H9 (cell line): ENCODE measurements at regions not wholly inside any gene's neighbourhood (a gene's known extent, or its start where the extent isn't known, plus 50 kb on each side); places are given as distances from the start of the nearest gene placed in this dataset.
"Not testable (repeated sequence)": the region's sequence is repeated elsewhere in the genome, so short reads cannot be mapped to it uniquely, and the experiment has no call there.

ENCODE experiments used
- DNase-seq: peaks from one replicate; pipeline ENCODE4 v3.0.0-alpha.2; 2017
- H2AFZ ChIP-seq: one replicate; pipeline ENCODE4 v1.6.1; 2013; ENCODE audit warnings: mild to moderate bottlenecking, low read length, control low read depth, moderate library complexity
- H2AK5ac ChIP-seq: 2 replicates; pipeline ENCODE4 v1.6.1; 2013; ENCODE audit warnings: low read length, control low read depth, mixed read lengths; ENCODE audit not compliant: insufficient read length
- H2BK120ac ChIP-seq: one replicate; pipeline ENCODE4 v1.6.1; 2013; ENCODE audit warnings: low read depth, mild to moderate bottlenecking, low read length, control low read depth, inconsistent platforms; ENCODE audit not compliant: poor library complexity, severe bottlenecking
- H2BK12ac ChIP-seq: 2 replicates; pipeline ENCODE4 v1.6.1; 2013; ENCODE audit warnings: low read length, control low read depth, mixed read lengths, low read depth; ENCODE audit not compliant: insufficient read length
- H2BK15ac ChIP-seq: 2 replicates; pipeline ENCODE4 v1.6.1; 2013; ENCODE audit warnings: low read depth, low read length, control low read depth
- H2BK20ac ChIP-seq: one replicate; pipeline ENCODE4 v1.6.1; 2013; ENCODE audit warnings: low read depth, mild to moderate bottlenecking, low read length, control low read depth, inconsistent platforms; ENCODE audit not compliant: poor library complexity, severe bottlenecking
- H2BK5ac ChIP-seq: 2 replicates; pipeline ENCODE4 v1.6.1; 2013; ENCODE audit warnings: low read length, control low read depth, mixed read lengths; ENCODE audit not compliant: insufficient read length
- H3K14ac ChIP-seq: 2 replicates; pipeline ENCODE4 v1.6.1; 2013; ENCODE audit warnings: low read length, control low read depth; ENCODE audit not compliant: insufficient read depth
- H3K18ac ChIP-seq: 2 replicates; pipeline ENCODE4 v1.6.1; 2013; ENCODE audit warnings: low read depth, mild to moderate bottlenecking, mixed read lengths, low read length, control low read depth; ENCODE audit not compliant: insufficient read length
- H3K23ac ChIP-seq: 2 replicates; pipeline ENCODE4 v1.6.1; 2013; ENCODE audit warnings: low read length, control low read depth, mixed read lengths, low read depth; ENCODE audit not compliant: insufficient read length
- H3K23me2 ChIP-seq: 2 replicates; pipeline ENCODE4 v1.6.1; 2013; ENCODE audit warnings: low read depth, mild to moderate bottlenecking, mixed read lengths, low read length, control low read depth; ENCODE audit not compliant: insufficient read length, poor library complexity, severe bottlenecking
- H3K27ac ChIP-seq: 2 replicates; pipeline ENCODE4 v1.5.1; 2013; ENCODE audit warnings: low read length, control low read depth, mixed read lengths, low read depth; ENCODE audit not compliant: insufficient read length
- H3K27me3 ChIP-seq: 2 replicates; pipeline ENCODE4 v1.6.1; 2013; ENCODE audit warnings: low read length, control low read depth, inconsistent platforms; ENCODE audit not compliant: insufficient read depth
- H3K4ac ChIP-seq: 2 replicates; pipeline ENCODE4 v1.6.1; 2013; ENCODE audit warnings: low read depth, mild to moderate bottlenecking, control low read depth, inconsistent platforms, low read length, moderate library complexity
- H3K4me1 ChIP-seq: 2 replicates; pipeline ENCODE4 v1.6.1; 2013; ENCODE audit warnings: low read length, control low read depth, inconsistent platforms; ENCODE audit not compliant: insufficient read depth
- H3K4me2 ChIP-seq: 2 replicates; pipeline ENCODE4 v1.6.1; 2013; ENCODE audit warnings: low read length, control low read depth, mixed read lengths; ENCODE audit not compliant: insufficient read length, insufficient read depth
- H3K56ac ChIP-seq: 2 replicates; pipeline ENCODE4 v1.6.1; 2013; ENCODE audit warnings: low read depth, mild to moderate bottlenecking, mixed read lengths, low read length, control low read depth; ENCODE audit not compliant: insufficient read length
- H3K79me1 ChIP-seq: 2 replicates; pipeline ENCODE4 v1.6.1; 2013; ENCODE audit warnings: low read depth, mild to moderate bottlenecking, moderate library complexity, low read length, control low read depth, inconsistent platforms; ENCODE audit not compliant: insufficient read depth, poor library complexity, severe bottlenecking
- H3K79me2 ChIP-seq: 2 replicates; pipeline ENCODE4 v1.6.1; 2013; ENCODE audit warnings: low read length, control low read depth, inconsistent platforms; ENCODE audit not compliant: insufficient read depth
- H3K9ac ChIP-seq: 2 replicates; pipeline ENCODE4 v1.6.1; 2013; ENCODE audit warnings: low read length, control low read depth, mixed read lengths; ENCODE audit not compliant: insufficient read length; ENCODE audit errors: extremely low read depth
- H3K9me3 ChIP-seq: one replicate; pipeline ENCODE4 v1.6.1; 2013; ENCODE audit warnings: low read depth, low read length, inconsistent platforms; ENCODE audit not compliant: control insufficient read depth
- H3T11ph ChIP-seq: one replicate; pipeline ENCODE4 v1.6.1; 2013; ENCODE audit warnings: mild to moderate bottlenecking, low read length, control low read depth, inconsistent platforms
- H4K20me1 ChIP-seq: one replicate; pipeline ENCODE4 v1.6.1; 2013; ENCODE audit not compliant: control insufficient read depth, insufficient read length, insufficient read depth
- H4K5ac ChIP-seq: 2 replicates; pipeline ENCODE4 v1.6.1; 2013; ENCODE audit warnings: low read depth, mild to moderate bottlenecking, mixed read lengths, low read length, control low read depth; ENCODE audit not compliant: insufficient read length
- H4K8ac ChIP-seq: replicated peaks from 2 replicates; pipeline ENCODE4 v1.6.1; 2013; ENCODE audit warnings: low read length, control low read depth, mixed read lengths, low read depth; ENCODE audit not compliant: insufficient read length
- H4K91ac ChIP-seq: 2 replicates; pipeline ENCODE4 v1.6.1; 2013; ENCODE audit warnings: low read depth, mild to moderate bottlenecking, moderate library complexity, mixed read lengths, low read length, control low read depth; ENCODE audit not compliant: insufficient read length
- H3K27ac Mint-ChIP-seq, 3 experiments: 2 replicates in 2 of 3; 3 replicates in 1 of 3; pipeline ENCODE4 v1.8.0; 2020 to 2021; ENCODE audit warnings: mixed read lengths in 3 of 3, mild to moderate bottlenecking in 1 of 3, moderate library complexity in 1 of 3
- H3K27me3 Mint-ChIP-seq: 2 replicates; pipeline ENCODE4 v1.8.0; 2021; ENCODE audit warnings: low read depth, mild to moderate bottlenecking, moderate library complexity, mixed read lengths
- H3K36me3 Mint-ChIP-seq, 3 experiments: 2 replicates in 2 of 3; 3 replicates in 1 of 3; pipeline ENCODE4 v1.8.0; 2020 to 2021; ENCODE audit warnings: low read depth in 3 of 3, mixed read lengths in 3 of 3; ENCODE audit not compliant: insufficient read depth in 1 of 3
- H3K4me1 Mint-ChIP-seq, 2 experiments: 2 replicates each; pipeline ENCODE4 v1.8.0; 2020; ENCODE audit warnings: mixed read lengths in 2 of 2
- H3K4me3 Mint-ChIP-seq, 2 experiments: 2 replicates in 1 of 2; 3 replicates in 1 of 2; pipeline ENCODE4 v1.8.0; 2020 to 2021; ENCODE audit warnings: mild to moderate bottlenecking in 2 of 2, mixed read lengths in 2 of 2, moderate library complexity in 1 of 2
- H3K9me3 Mint-ChIP-seq, 2 experiments: 2 replicates in 1 of 2; 3 replicates in 1 of 2; pipeline ENCODE4 v1.8.0; 2020; ENCODE audit warnings: mild to moderate bottlenecking in 2 of 2, mixed read lengths in 2 of 2, moderate library complexity in 1 of 2
- WGBS: extraction: QIAGEN DNeasy Blood & Tissue Kit; methylation state at CpG from one replicate; pipeline ENCODE4 v1.1.7; 2013; ENCODE audit warnings: missing lambda C conversion rate, low lambda C conversion rate, mixed read lengths; ENCODE audit not compliant: insufficient read length; ENCODE audit errors: extremely low coverage; 5-methylcytosine and 5-hydroxymethylcytosine counted together

DNA sequence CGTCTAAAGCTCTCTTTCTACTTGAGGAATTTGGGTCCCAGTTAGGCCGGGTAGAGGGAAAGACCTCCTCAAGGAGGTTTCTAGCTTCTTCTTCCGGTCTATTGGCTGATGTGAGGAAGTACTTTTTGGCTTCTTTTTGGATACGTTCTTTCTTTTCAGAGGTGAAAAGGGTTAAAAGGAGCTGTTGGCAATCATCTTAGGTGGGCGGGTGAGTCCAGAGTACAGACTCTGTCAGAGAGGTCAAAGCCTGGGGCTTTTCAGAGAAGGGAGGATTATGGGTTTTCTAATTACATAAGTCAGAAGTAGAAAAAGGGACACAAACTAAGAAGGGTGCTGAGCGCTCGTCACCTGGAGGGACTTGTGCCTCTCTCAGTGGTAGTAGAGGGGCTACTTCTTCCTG lies 117.7 kb downstream of the UNC93B1 start:
- H3K4me1 Mint-ChIP-seq = peaks cover 44 to 45% of the 10 kb centered on the region in 2 experiments
- not testable (repeated sequence) for H2BK15ac ChIP-seq, H3K56ac ChIP-seq, H3T11ph ChIP-seq, H2AK5ac ChIP-seq, H3K14ac ChIP-seq, H4K91ac ChIP-seq, H3K27ac ChIP-seq, H3K79me1 ChIP-seq, H3K79me2 ChIP-seq, H3K27me3 Mint-ChIP-seq, H2BK120ac ChIP-seq, H4K8ac ChIP-seq, H4K20me1 ChIP-seq, H2AFZ ChIP-seq, H3K18ac ChIP-seq, H3K4ac ChIP-seq, H3K9ac ChIP-seq, H3K4me1 ChIP-seq, H3K4me3 Mint-ChIP-seq, H4K5ac ChIP-seq, H2BK20ac ChIP-seq, H3K23ac ChIP-seq, H3K9me3 Mint-ChIP-seq, H2BK5ac ChIP-seq, DNase-seq, H3K27me3 ChIP-seq, H3K4me2 ChIP-seq, H3K9me3 ChIP-seq, H3K36me3 Mint-ChIP-seq, H3K23me2 ChIP-seq, H2BK12ac ChIP-seq
- no CpG with 5 or more reads among the region's 7 CpGs for WGBS
- peak overlapping the region in 1 of 3 experiments; percentile 27; a peak in 3 of 7 replicates for H3K27ac Mint-ChIP-seq

DNA sequence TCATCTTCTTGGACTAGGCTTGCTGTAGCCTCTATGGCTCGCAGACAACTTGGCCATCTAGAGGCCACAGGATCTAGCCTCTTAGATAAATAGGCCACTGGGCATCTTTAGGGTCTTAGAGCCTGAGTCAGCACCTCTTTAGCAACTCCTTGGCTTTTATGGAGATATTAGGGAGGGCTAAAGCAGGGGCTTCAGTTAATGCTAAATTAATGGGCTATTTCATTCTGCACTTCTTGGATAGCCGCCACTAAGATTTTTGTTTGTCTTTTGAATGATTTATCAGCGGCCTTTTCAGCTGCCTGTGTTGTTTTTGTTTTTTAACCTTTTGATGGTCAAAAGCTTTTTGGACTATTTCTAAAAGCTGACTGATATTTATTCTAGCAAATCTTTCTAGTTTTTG lies 118.3 kb downstream of the UNC93B1 start:
- not testable (repeated sequence) for H3K14ac ChIP-seq, H2AFZ ChIP-seq
- H3K4me1 Mint-ChIP-seq = peaks cover 44 to 45% of the 10 kb centered on the region in 2 experiments

More for the DNA sequence above, 118.3 kb downstream of the UNC93B1 start:
- H3K27me3 ChIP-seq, H3K9me3 Mint-ChIP-seq, H2BK120ac ChIP-seq, H2AK5ac ChIP-seq, H3K79me1 ChIP-seq, H2BK20ac ChIP-seq, H3K4me3 Mint-ChIP-seq, H3K27ac ChIP-seq, DNase-seq, H4K5ac ChIP-seq, H3K23me2 ChIP-seq, H2BK12ac ChIP-seq, H3K9me3 ChIP-seq, H3K4ac ChIP-seq, H4K20me1 ChIP-seq, H3T11ph ChIP-seq, H3K23ac ChIP-seq, H3K4me2 ChIP-seq, H3K27me3 Mint-ChIP-seq, H4K8ac ChIP-seq, H3K4me1 ChIP-seq, H2BK5ac ChIP-seq, H2BK15ac ChIP-seq, H3K18ac ChIP-seq, H3K36me3 Mint-ChIP-seq, H4K91ac ChIP-seq, H3K27ac Mint-ChIP-seq, H3K9ac ChIP-seq, H3K79me2 ChIP-seq, H3K56ac ChIP-seq: not testable (repeated sequence)
- WGBS = no CpG with 5 or more reads among the region's 3 CpGs
